Calu3 (cell line): ENCODE measurements at regions not wholly inside any gene's neighbourhood (a gene's known extent, or its start where the extent isn't known, plus 50 kb on each side); places are given as distances from the start of the nearest gene placed in this dataset.

ENCODE experiments used
- BruUV-seq: library from RNA; stranded (reverse); fragments of 400-500 nt; replicated peaks from 2 replicates; lab custom pipeline; 2021; lab: Mats Ljungman, UMichigan
- CTCF ChIA-PET: fragments of 300-600 bp; sonication (Branson Sonifier 250); formaldehyde crosslinking; loops from one replicate; lab custom pipeline; 2022; ENCODE audit warnings: antibody characterized with exemption; lab: Charles Lee
- DNase-seq: peaks from one replicate; pipeline ENCODE4 v3.0.0; 2022
- H3K27ac Mint-ChIP-seq: one replicate; pipeline ENCODE4 v1.8.0; 2022; ENCODE audit warnings: mixed read lengths; ENCODE audit not compliant: unreplicated experiment
- H3K27me3 Mint-ChIP-seq: one replicate; pipeline ENCODE4 v1.8.0; 2022; ENCODE audit warnings: mixed read lengths; ENCODE audit not compliant: unreplicated experiment
- H3K36me3 Mint-ChIP-seq: one replicate; pipeline ENCODE4 v1.8.0; 2022; ENCODE audit warnings: mild to moderate bottlenecking, moderate library complexity, mixed read lengths; ENCODE audit not compliant: insufficient read depth, unreplicated experiment
- H3K4me1 Mint-ChIP-seq: one replicate; pipeline ENCODE4 v1.8.0; 2022; ENCODE audit warnings: mild to moderate bottlenecking, low read depth, mixed read lengths; ENCODE audit not compliant: unreplicated experiment
- H3K4me3 Mint-ChIP-seq: one replicate; pipeline ENCODE4 v1.8.0; 2022; ENCODE audit warnings: mild to moderate bottlenecking, low read depth, moderate library complexity, mixed read lengths; ENCODE audit not compliant: unreplicated experiment
- H3K9me3 Mint-ChIP-seq: one replicate; pipeline ENCODE4 v1.8.0; 2022; ENCODE audit warnings: low read depth, mixed read lengths; ENCODE audit not compliant: unreplicated experiment
- intact Hi-C: fragments of 100-400 bp; cut with micrococcal nuclease; formaldehyde crosslinking; loops from one replicate; pipeline ENCODE4 v1.10.0; 2022; ENCODE audit not compliant: unreplicated experiment
- TF ChIP-seq, protein P1 (sequence below): fragments of 200-600 bp; IDR thresholded peaks from one replicate; pipeline ENCODE4 v1.8.0; 2022; ENCODE audit warnings: antibody characterized with exemption; ENCODE audit not compliant: unreplicated experiment

DNA sequence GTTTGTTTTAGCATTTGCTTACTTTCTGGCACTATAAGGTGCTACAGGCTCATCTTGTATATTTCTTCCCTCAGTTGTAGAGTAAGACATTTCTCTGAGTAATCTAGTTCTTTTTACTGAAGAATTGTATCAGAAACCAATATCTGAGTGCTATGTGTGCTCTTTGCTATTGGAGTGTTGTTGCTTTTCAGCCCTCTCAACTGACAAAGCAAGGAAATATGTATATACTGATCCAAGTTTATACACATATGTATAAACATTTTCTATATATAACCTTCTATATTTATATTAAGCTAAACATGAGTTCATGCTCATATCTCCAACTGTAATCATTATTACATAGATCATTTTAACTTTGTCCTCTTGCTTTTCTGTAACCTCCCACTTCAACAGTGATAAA lies 405.7 kb downstream of the RFPL4B start:
- H3K27ac Mint-ChIP-seq, result no peak overlapping the region

GRCh38 chr6:112760831-112761230 lies 413.7 kb downstream of the RFPL4B start:
- H3K4me3 Mint-ChIP-seq, result no peak overlapping the region
- H3K27me3 Mint-ChIP-seq, result no peaks in the 10 kb centered on the region
- TF ChIP-seq, protein P1, sequence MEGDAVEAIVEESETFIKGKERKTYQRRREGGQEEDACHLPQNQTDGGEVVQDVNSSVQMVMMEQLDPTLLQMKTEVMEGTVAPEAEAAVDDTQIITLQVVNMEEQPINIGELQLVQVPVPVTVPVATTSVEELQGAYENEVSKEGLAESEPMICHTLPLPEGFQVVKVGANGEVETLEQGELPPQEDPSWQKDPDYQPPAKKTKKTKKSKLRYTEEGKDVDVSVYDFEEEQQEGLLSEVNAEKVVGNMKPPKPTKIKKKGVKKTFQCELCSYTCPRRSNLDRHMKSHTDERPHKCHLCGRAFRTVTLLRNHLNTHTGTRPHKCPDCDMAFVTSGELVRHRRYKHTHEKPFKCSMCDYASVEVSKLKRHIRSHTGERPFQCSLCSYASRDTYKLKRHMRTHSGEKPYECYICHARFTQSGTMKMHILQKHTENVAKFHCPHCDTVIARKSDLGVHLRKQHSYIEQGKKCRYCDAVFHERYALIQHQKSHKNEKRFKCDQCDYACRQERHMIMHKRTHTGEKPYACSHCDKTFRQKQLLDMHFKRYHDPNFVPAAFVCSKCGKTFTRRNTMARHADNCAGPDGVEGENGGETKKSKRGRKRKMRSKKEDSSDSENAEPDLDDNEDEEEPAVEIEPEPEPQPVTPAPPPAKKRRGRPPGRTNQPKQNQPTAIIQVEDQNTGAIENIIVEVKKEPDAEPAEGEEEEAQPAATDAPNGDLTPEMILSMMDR, result no peak
- no peaks in the 10 kb centered on the region for H3K36me3 Mint-ChIP-seq
- H3K27ac Mint-ChIP-seq, result no peak overlapping the region
- BruUV-seq, result no TSS peak
- intact Hi-C loops, result no loop called here
- H3K4me1 Mint-ChIP-seq, result no peaks in the 10 kb centered on the region
- CTCF ChIA-PET, result no interaction called here
- no peak for DNase-seq
- peaks cover 2% of the 10 kb centered on the region for H3K9me3 Mint-ChIP-seq

More for the DNA sequence above, 405.7 kb downstream of the RFPL4B start:
- Mint-ChIP-seq H3K9me3 (no peaks in the 10 kb centered on the region), H3K27me3 (no peaks in the 10 kb centered on the region), H3K36me3 (no peaks in the 10 kb centered on the region), H3K4me1 (no peaks in the 10 kb centered on the region), H3K4me3 (no peak overlapping the region)
- TF ChIP-seq, protein P1, result no peak
- intact Hi-C loops, result no loop called here
- no peak for DNase-seq
- CTCF ChIA-PET, result interaction anchor here (0.6 kb wide), 1 partner anchor 958 kb away, joined by 3 read pairs; no protein-coding TSS in a partner anchor
- BruUV-seq, result no TSS peak

DNA sequence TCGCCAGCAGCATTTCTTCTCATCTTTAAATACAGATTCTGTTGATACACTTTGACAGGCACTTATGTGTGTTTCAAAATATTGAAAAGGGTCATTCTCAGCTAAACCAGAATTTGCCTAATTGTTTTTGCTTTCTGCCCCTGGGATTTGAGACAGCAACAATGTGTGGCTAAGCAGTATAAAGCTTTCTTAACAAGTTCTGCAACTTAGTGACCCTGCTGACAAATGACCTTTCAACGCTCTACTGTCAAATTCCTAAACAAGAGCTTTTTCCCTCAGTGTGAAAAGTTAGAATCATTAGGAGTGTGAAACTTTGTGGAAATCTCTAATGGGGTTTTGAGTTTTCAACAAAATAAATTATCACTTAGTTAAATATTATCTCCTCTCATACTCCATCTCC lies 414.6 kb downstream of the RFPL4B start:
- CTCF ChIA-PET, result no interaction called here
- no peak overlapping the region for H3K27ac Mint-ChIP-seq

GRCh38 chr6:112764377-112764776 lies 417.2 kb downstream of the RFPL4B start:
- no peaks in the 10 kb centered on the region for H3K4me1 Mint-ChIP-seq
- no peaks in the 10 kb centered on the region for H3K27me3 Mint-ChIP-seq
- CTCF ChIA-PET, result no interaction called here
- peaks cover 8% of the 10 kb centered on the region for H3K9me3 Mint-ChIP-seq
- H3K36me3 Mint-ChIP-seq, result no peaks in the 10 kb centered on the region
- intact Hi-C loops, result no loop called here
- H3K4me3 Mint-ChIP-seq, result no peak overlapping the region
- BruUV-seq, result no TSS peak
- no peak overlapping the region for H3K27ac Mint-ChIP-seq
- no peak for DNase-seq
- TF ChIP-seq, protein P1, result no peak

More for the DNA sequence above, 414.6 kb downstream of the RFPL4B start:
- no peak overlapping the region for H3K4me3 Mint-ChIP-seq
- H3K9me3 Mint-ChIP-seq, result peaks cover 2% of the 10 kb centered on the region
- H3K27me3 Mint-ChIP-seq, result no peaks in the 10 kb centered on the region
- no TSS peak for BruUV-seq
- H3K36me3 Mint-ChIP-seq, result no peaks in the 10 kb centered on the region
- TF ChIP-seq, protein P1, result no peak
- intact Hi-C loops, result no loop called here
- H3K4me1 Mint-ChIP-seq, result no peaks in the 10 kb centered on the region
- no peak for DNase-seq
